MM.1S (cell line): ENCODE measurements at regions not wholly inside any gene's neighbourhood (a gene's known extent, or its start where the extent isn't known, plus 50 kb on each side); places are given as distances from the start of the nearest gene placed in this dataset.

Source experiments
- DNase-seq: peaks from one replicate; pipeline ENCODE4 v3.0.0-alpha.2; 2015
- H2AFZ ChIP-seq: fragments of 300-600 bp; sonication (generic); 2 replicates; pipeline ENCODE4 v1.6.0; 2016; ENCODE audit warnings: antibody characterized with exemption, low read length
- H3F3A ChIP-seq: fragments of 300-600 bp; sonication (generic); 2 replicates; pipeline ENCODE4 v1.6.1; 2016; ENCODE audit warnings: mild to moderate bottlenecking, antibody characterized with exemption, low read length, moderate library complexity, mixed read lengths; ENCODE audit not compliant: insufficient read depth
- H3K27ac ChIP-seq: fragments of 300-600 bp; sonication (generic); 2 replicates; pipeline ENCODE4 v1.5.1; 2016; ENCODE audit warnings: mild to moderate bottlenecking, low read length
- H3K27me3 ChIP-seq: fragments of 300-600 bp; sonication (generic); replicated peaks from 2 replicates; pipeline ENCODE4 v1.6.0; 2016; ENCODE audit warnings: low read length; ENCODE audit not compliant: insufficient read depth
- H3K36me3 ChIP-seq: fragments of 300-600 bp; sonication (generic); replicated peaks from 2 replicates; pipeline ENCODE4 v1.6.1; 2016; ENCODE audit warnings: mild to moderate bottlenecking, low read length, mixed read lengths; ENCODE audit not compliant: insufficient read depth
- H3K4me1 ChIP-seq: fragments of 300-600 bp; sonication (generic); 2 replicates; pipeline ENCODE4 v1.6.1; 2016; ENCODE audit warnings: low read length, mixed read lengths
- H3K4me2 ChIP-seq: fragments of 300-600 bp; sonication (generic); 2 replicates; pipeline ENCODE4 v1.6.0; 2016; ENCODE audit warnings: low read depth, low read length
- H3K4me3 ChIP-seq: fragments of 300-600 bp; sonication (generic); 2 replicates; pipeline ENCODE4 v1.5.1; 2016; ENCODE audit warnings: low read length, mixed read lengths
- H3K79me2 ChIP-seq: fragments of 300-600 bp; sonication (generic); 2 replicates; pipeline ENCODE4 v1.6.1; 2016; ENCODE audit warnings: mixed run types, low read length, mixed read lengths
- H3K9ac ChIP-seq: fragments of 300-600 bp; sonication (generic); 2 replicates; pipeline ENCODE4 v1.6.1; 2016; ENCODE audit warnings: low read length, mixed read lengths
- H3K9me2 ChIP-seq: fragments of 300-600 bp; sonication (generic); replicated peaks from 2 replicates; pipeline ENCODE4 v1.6.1; 2016; ENCODE audit warnings: mild to moderate bottlenecking, low read length, mixed read lengths; ENCODE audit not compliant: insufficient read depth
- H3K9me3 ChIP-seq: fragments of 300-600 bp; sonication (generic); replicated peaks from 2 replicates; pipeline ENCODE4 v1.6.1; 2016; ENCODE audit warnings: mild to moderate bottlenecking, low read length, mixed read lengths; ENCODE audit not compliant: insufficient read depth
- H4K20me1 ChIP-seq: fragments of 300-600 bp; sonication (generic); 2 replicates; pipeline ENCODE4 v1.6.1; 2016; ENCODE audit warnings: mild to moderate bottlenecking, low read length, moderate library complexity, mixed read lengths; ENCODE audit not compliant: insufficient read depth
- CTCF ChIP-seq: fragments of 300-600 bp; sonication (generic); IDR thresholded peaks from 2 replicates; pipeline ENCODE4 v1.5.1; 2016; ENCODE audit warnings: antibody characterized with exemption, low read length, mixed read lengths
- EZH2 ChIP-seq: fragments of 300-600 bp; sonication (generic); optimal IDR thresholded peaks from 2 replicates; pipeline ENCODE3; 2017; ENCODE audit warnings: low read depth, mild to moderate bottlenecking, antibody characterized with exemption, low read length, mixed read lengths
- EZH2phosphoT487 ChIP-seq: fragments of 300-600 bp; sonication (generic); IDR thresholded peaks from 2 replicates; pipeline ENCODE4 v1.6.1; 2018; ENCODE audit warnings: antibody characterized with exemption, low read length

- no peaks in the 10 kb centered on the region for H3K27me3 ChIP-seq
- H3K27ac ChIP-seq = no peak overlapping the region
- H3K4me2 ChIP-seq = no peak overlapping the region
- H3K4me1 ChIP-seq = no peaks in the 10 kb centered on the region
- no peak overlapping the region for H3K4me3 ChIP-seq
- no peaks in the 10 kb centered on the region for H3K79me2 ChIP-seq
- no peak overlapping the region for H2AFZ ChIP-seq
- H4K20me1 ChIP-seq = no peaks in the 10 kb centered on the region
- TF ChIP-seq EZH2phosphoT487 (no peak), CTCF (no peak), EZH2 (no peak)
- H3F3A ChIP-seq = no peaks in the 10 kb centered on the region
- H3K36me3 ChIP-seq = no peaks in the 10 kb centered on the region
- H3K9ac ChIP-seq = no peak overlapping the region
- H3K9me3 ChIP-seq = no peaks in the 10 kb centered on the region
- no peaks in the 10 kb centered on the region for H3K9me2 ChIP-seq
- no peak for DNase-seq
Observed at GRCh38 chr11:107176148-107177105, 158.2 kb upstream of the GUCY1A2 start.

DNA sequence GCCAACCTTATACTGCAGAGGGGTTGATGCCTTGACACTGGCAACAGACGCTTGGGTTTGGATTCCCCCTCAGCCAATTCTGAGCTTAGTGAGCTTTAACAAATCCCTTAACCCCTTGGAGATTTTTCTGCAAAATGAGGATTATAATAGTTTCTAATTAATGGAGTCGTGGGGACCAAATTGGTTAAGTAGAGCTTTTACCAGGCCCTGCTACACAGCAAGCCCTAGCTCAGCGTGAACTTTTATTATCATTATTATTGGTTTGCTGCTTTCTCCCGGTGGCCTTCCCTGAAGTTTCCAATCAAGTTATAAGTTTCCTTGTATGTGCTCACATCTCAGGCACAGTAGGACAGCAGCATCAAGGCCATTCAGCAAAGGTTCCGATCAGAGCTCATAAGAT, 156.6 kb upstream of the GUCY1A2 start:
- Histone ChIP-seq H3K9ac (no peak overlapping the region), H3K4me1 (no peaks in the 10 kb centered on the region), H3K4me3 (no peak overlapping the region), H3K79me2 (no peaks in the 10 kb centered on the region), H3F3A (no peaks in the 10 kb centered on the region), H4K20me1 (no peaks in the 10 kb centered on the region), H3K9me2 (no peaks in the 10 kb centered on the region), H3K9me3 (no peaks in the 10 kb centered on the region), H3K4me2 (no peak overlapping the region), H3K27ac (no peak overlapping the region), H2AFZ (no peak overlapping the region), H3K36me3 (no peaks in the 10 kb centered on the region), H3K27me3 (no peaks in the 10 kb centered on the region)
- DNase-seq = no peak
- TF ChIP-seq EZH2phosphoT487 (no peak), EZH2 (no peak), CTCF (no peak)

DNA sequence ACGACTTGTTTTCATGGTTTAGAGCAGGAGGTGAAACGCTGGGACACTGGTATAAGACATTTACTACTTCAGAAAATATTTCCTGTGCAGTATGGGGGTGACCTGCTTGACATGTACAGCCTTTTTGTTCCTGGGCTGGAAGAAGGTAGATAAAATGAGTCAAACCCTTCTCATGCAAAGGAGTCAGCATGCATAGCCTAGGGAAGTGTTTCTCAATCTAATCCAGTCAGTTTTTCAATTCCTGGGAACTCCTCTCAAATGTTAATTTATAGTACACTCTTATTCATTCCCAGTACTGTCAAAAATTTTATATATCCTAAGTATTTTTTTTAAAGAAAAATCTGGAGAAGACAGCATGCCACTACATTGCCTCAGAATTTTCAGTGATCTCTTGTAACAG, 154.7 kb upstream of the GUCY1A2 start:
- Histone ChIP-seq H2AFZ (no peak overlapping the region), H3K9ac (no peak overlapping the region), H3K4me3 (no peak overlapping the region), H3K9me3 (no peaks in the 10 kb centered on the region), H3K4me2 (no peak overlapping the region), H3F3A (no peaks in the 10 kb centered on the region), H3K79me2 (no peaks in the 10 kb centered on the region), H3K27ac (no peak overlapping the region), H3K36me3 (no peaks in the 10 kb centered on the region), H4K20me1 (no peaks in the 10 kb centered on the region), H3K9me2 (no peaks in the 10 kb centered on the region), H3K27me3 (no peaks in the 10 kb centered on the region), H3K4me1 (no peaks in the 10 kb centered on the region)
- DNase-seq = no peak
- TF ChIP-seq EZH2 = no peak
- no peak for TF ChIP-seq EZH2phosphoT487
- TF ChIP-seq CTCF = no peak
